ENCODE measurements at regions not wholly inside any gene's neighbourhood (a gene's known extent, or its start where the extent isn't known, plus 50 kb on each side); places are given as distances from the start of the nearest gene placed in this dataset.

GRCh38 chr13:70874636-70875035, 766.4 kb upstream of the KLHL1 start:
- FAIRE-seq (no peak), DNase-seq (ENCODE audit: insufficient read length, low spot score) (no peak)

DNA sequence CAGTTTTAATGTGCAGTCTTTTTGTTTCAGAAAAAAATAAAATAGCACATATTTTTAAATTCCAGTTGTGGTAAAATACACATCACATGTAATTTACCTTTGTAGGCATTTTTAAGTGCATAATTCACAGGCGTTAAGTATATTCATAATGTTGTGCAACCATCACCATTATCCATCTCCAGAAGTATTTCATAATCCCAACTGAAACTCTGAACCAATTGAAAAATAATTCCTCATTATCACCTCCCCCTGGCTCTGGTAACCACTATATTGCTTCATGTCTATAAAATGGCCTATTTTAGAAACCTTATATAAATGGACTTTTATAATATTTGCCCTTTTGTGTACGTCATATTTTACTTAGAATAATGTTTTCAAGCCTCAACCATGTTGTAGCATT, 756.5 kb upstream of the KLHL1 start:
- DNase-seq (ENCODE audit: insufficient read length, low spot score) (no peak), FAIRE-seq (no peak)
- TF ChIP-seq PAX5 (IDR thresholded peaks at IDR 0.05; ENCODE audit: insufficient read depth, low read length, severe bottlenecking), result no peak
- no peak for TF ChIP-seq SPI1 (IDR thresholded peaks at IDR 0.05; ENCODE audit: low read depth, low read length)
- TF ChIP-seq POLR2AphosphoS5 (IDR thresholded peaks at IDR 0.05; ENCODE audit: low read depth, low read length), result no peak
- no peak for TF ChIP-seq TAF1 (IDR thresholded peaks at IDR 0.05; ENCODE audit: low read depth, low read length)
- TF ChIP-seq POU2F2 (IDR thresholded peaks at IDR 0.05; ENCODE audit: low read depth, low read length), result no peak
- no peak for TF ChIP-seq POLR2A (IDR thresholded peaks at IDR 0.05; ENCODE audit: low read depth, low read length)

More at GRCh38 chr13:70874636-70875035, 766.4 kb upstream of the KLHL1 start:
- TF ChIP-seq TAF1 (IDR thresholded peaks at IDR 0.05; ENCODE audit: low read depth, low read length), result no peak
- TF ChIP-seq POLR2A (IDR thresholded peaks at IDR 0.05; ENCODE audit: low read depth, low read length), result no peak
- TF ChIP-seq PAX5 (IDR thresholded peaks at IDR 0.05; ENCODE audit: insufficient read depth, low read length, severe bottlenecking), result no peak
- TF ChIP-seq POU2F2 (IDR thresholded peaks at IDR 0.05; ENCODE audit: low read depth, low read length), result no peak

- TF ChIP-seq POLR2A (IDR thresholded peaks at IDR 0.05; ENCODE audit: low read depth, low read length) (no peak), TAF1 (IDR thresholded peaks at IDR 0.05; ENCODE audit: low read depth, low read length) (no peak), PAX5 (IDR thresholded peaks at IDR 0.05; ENCODE audit: insufficient read depth, low read length, severe bottlenecking) (no peak), SPI1 (IDR thresholded peaks at IDR 0.05; ENCODE audit: low read depth, low read length) (no peak), POLR2AphosphoS5 (IDR thresholded peaks at IDR 0.05; ENCODE audit: low read depth, low read length) (no peak), POU2F2 (IDR thresholded peaks at IDR 0.05; ENCODE audit: low read depth, low read length) (no peak)
- FAIRE-seq (no peak), DNase-seq (ENCODE audit: insufficient read length, low spot score) (no peak)
Observed at GRCh38 chr13:70856711-70857110, 748.5 kb upstream of the KLHL1 start.

- TF ChIP-seq SPI1 (IDR thresholded peaks at IDR 0.05; ENCODE audit: low read depth, low read length) (no peak), PAX5 (IDR thresholded peaks at IDR 0.05; ENCODE audit: insufficient read depth, low read length, severe bottlenecking) (no peak), POLR2A (IDR thresholded peaks at IDR 0.05; ENCODE audit: low read depth, low read length) (no peak), POU2F2 (IDR thresholded peaks at IDR 0.05; ENCODE audit: low read depth, low read length) (no peak), TAF1 (IDR thresholded peaks at IDR 0.05; ENCODE audit: low read depth, low read length) (no peak), POLR2AphosphoS5 (IDR thresholded peaks at IDR 0.05; ENCODE audit: low read depth, low read length) (no peak)
- DNase-seq (ENCODE audit: insufficient read length, low spot score) (no peak), FAIRE-seq (no peak)
Observed at GRCh38 chr13:70856025-70856424, 747.8 kb upstream of the KLHL1 start.

DNA sequence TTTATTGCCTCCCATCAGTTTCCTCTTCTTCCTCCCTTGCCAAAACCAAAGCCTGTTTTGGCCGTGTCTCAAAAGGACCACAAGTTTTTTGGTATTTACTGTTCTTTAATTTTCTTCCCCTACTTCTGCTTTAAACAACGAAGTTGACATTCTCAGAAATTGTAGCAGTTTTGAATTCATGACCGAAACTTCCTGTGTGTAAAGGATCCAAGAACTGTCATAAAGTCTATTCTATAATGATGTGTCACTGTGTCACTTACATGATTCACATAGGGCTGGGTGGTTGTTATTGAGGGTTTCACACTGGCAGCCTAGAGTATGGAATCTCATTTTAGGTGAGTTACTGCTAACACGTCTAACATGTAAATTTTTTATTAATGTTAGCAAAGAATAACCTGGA, 741.0 kb upstream of the KLHL1 start:
- no peak for DNase-seq (ENCODE audit: insufficient read length, low spot score)
- TF ChIP-seq SPI1 (IDR thresholded peaks at IDR 0.05; ENCODE audit: low read depth, low read length) (no peak), POLR2AphosphoS5 (IDR thresholded peaks at IDR 0.05; ENCODE audit: low read depth, low read length) (no peak), POU2F2 (IDR thresholded peaks at IDR 0.05; ENCODE audit: low read depth, low read length) (no peak), TAF1 (IDR thresholded peaks at IDR 0.05; ENCODE audit: low read depth, low read length) (no peak), POLR2A (IDR thresholded peaks at IDR 0.05; ENCODE audit: low read depth, low read length) (no peak), PAX5 (IDR thresholded peaks at IDR 0.05; ENCODE audit: insufficient read depth, low read length, severe bottlenecking) (no peak)
- FAIRE-seq, result no peak

DNA sequence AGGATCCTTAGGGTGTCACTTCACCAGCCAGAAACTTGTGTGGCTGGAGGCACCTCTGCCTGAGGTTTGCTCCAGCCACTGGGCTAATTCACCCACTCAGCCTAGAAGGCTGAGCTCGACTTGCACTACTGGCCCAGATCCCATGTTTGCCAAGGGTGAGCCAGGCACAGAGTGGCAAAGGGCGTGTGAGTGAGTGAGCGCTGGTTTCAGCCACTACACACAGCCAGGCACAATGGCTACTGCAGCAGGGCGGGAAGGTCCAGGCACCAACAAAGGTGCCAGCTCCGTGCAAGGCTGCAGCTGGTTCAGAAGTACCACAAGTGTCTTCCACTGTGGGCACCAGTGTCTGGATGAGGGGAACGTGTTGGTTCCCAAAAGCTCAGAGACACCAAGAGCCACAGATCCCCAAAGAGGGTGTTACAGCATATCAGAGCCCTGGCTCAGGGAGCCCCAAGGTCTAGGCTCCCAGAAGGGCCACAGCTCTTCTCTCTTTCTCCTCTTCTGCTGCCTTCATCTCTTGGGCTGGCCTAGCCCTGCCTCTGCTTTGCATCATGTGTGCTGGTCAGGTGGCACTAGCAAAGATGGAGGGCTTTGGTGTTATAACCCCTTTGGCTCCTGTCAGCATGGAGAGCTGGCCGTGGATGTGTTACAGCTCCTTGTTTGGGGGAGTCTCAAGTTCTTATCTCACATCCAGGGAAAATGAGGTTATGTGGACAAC, 736.3 kb upstream of the KLHL1 start:
- TF ChIP-seq SPI1 (IDR thresholded peaks at IDR 0.05; ENCODE audit: low read depth, low read length) (no peak), PAX5 (IDR thresholded peaks at IDR 0.05; ENCODE audit: insufficient read depth, low read length, severe bottlenecking) (no peak), POLR2AphosphoS5 (IDR thresholded peaks at IDR 0.05; ENCODE audit: low read depth, low read length) (no peak), POU2F2 (IDR thresholded peaks at IDR 0.05; ENCODE audit: low read depth, low read length) (no peak), POLR2A (IDR thresholded peaks at IDR 0.05; ENCODE audit: low read depth, low read length) (no peak), TAF1 (IDR thresholded peaks at IDR 0.05; ENCODE audit: low read depth, low read length) (no peak)
- FAIRE-seq (no peak), DNase-seq (ENCODE audit: insufficient read length, low spot score) (no peak)

DNA sequence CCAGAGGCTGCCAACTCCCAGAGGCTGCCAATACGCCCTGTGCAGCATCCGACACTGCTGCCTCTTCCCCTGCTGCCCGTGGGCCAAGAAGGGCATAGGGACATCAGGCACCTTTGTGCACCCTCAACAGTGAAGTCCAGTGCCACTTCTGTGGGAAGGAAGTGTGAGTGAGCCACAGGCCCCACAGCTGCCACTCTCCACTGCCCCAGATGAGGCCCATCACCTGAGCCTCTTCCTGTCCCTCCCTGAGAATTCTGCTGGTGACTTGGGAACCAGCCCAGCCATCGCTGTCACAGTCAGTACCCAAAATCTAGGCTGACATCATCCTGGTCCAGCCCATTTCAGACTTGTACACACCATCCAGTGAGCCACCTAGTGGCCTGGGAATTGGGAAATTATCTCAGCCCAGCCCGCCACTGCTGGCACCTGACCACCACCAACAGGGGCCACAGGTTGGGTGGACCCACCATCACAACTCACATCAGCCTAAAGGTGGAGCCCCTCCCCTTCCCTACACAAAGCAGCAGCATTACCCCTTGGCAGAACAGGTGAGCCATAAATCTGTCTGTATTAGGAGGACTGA, 733.9 kb upstream of the KLHL1 start:
- no peak for TF ChIP-seq POLR2AphosphoS5 (IDR thresholded peaks at IDR 0.05; ENCODE audit: low read depth, low read length)
- DNase-seq (ENCODE audit: insufficient read length, low spot score) (no peak), FAIRE-seq (no peak)

GRCh38 chr13:70841240-70842061, 733.2 kb upstream of the KLHL1 start:
- DNase-seq (ENCODE audit: insufficient read length, low spot score) (no peak), FAIRE-seq (no peak)
- TF ChIP-seq POLR2A (IDR thresholded peaks at IDR 0.05; ENCODE audit: low read depth, low read length) (no peak), POLR2AphosphoS5 (IDR thresholded peaks at IDR 0.05; ENCODE audit: low read depth, low read length) (no peak), SPI1 (IDR thresholded peaks at IDR 0.05; ENCODE audit: low read depth, low read length) (no peak), POU2F2 (IDR thresholded peaks at IDR 0.05; ENCODE audit: low read depth, low read length) (no peak), PAX5 (IDR thresholded peaks at IDR 0.05; ENCODE audit: insufficient read depth, low read length, severe bottlenecking) (no peak), TAF1 (IDR thresholded peaks at IDR 0.05; ENCODE audit: low read depth, low read length) (no peak)

DNA sequence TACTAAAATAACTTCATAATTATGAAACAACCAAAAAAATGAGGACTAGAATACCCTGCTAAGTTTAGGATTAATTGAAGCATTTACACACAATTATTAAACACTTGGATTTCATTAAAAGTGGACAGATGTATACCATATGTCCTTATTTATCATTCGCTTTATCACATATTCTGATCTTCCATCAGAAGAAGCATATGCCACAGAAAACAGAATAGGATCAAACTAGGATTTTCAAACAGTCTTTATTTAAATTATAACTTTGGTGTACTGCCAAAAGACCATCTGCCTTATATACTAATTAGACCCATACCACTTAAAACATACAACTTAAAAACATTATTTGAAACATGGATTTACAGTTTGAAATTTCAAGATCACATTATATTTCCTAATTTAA, 727.1 kb upstream of the KLHL1 start:
- FAIRE-seq (no peak), DNase-seq (ENCODE audit: insufficient read length, low spot score) (no peak)
- TF ChIP-seq TAF1 (IDR thresholded peaks at IDR 0.05; ENCODE audit: low read depth, low read length) (no peak), SPI1 (IDR thresholded peaks at IDR 0.05; ENCODE audit: low read depth, low read length) (no peak), POLR2A (IDR thresholded peaks at IDR 0.05; ENCODE audit: low read depth, low read length) (no peak), PAX5 (IDR thresholded peaks at IDR 0.05; ENCODE audit: insufficient read depth, low read length, severe bottlenecking) (no peak), POLR2AphosphoS5 (IDR thresholded peaks at IDR 0.05; ENCODE audit: low read depth, low read length) (no peak), POU2F2 (IDR thresholded peaks at IDR 0.05; ENCODE audit: low read depth, low read length) (no peak)

Data from GM12891 (cell line).